SK-N-SH treated with all-trans-retinoic acid at 6 μM for 48 hours (cell line): ENCODE measurements at regions not wholly inside any gene's neighbourhood (a gene's known extent, or its start where the extent isn't known, plus 50 kb on each side); places are given as distances from the start of the nearest gene placed in this dataset.

Source experiments
- ATAC-seq: fragments of 200-7000 bp; cut with Tn5 transposase; 3 replicates; pipeline ENCODE4 v1.9.1; 2020; ENCODE audit warnings: mild to moderate bottlenecking, moderate library complexity
- ARNTL ChIP-seq: fragments of 450-650 bp; formaldehyde crosslinking; IDR thresholded peaks from 2 replicates; pipeline ENCODE4 v1.5.0; 2020; ENCODE audit warnings: low read depth, mild to moderate bottlenecking, moderate library complexity, borderline replicate concordance
- BACH2 ChIP-seq: fragments of 250-450 bp; sonication (Bioruptor Pico); IDR thresholded peaks from 2 replicates; pipeline ENCODE4 v1.9.0; 2021; ENCODE audit warnings: mild to moderate bottlenecking, borderline replicate concordance
- CSDC2 ChIP-seq: fragments of 250-450 bp; sonication (Bioruptor Pico); IDR thresholded peaks from 2 replicates; pipeline ENCODE4 v1.5.0; 2020; ENCODE audit warnings: mild to moderate bottlenecking, moderate library complexity
- CSRNP3 ChIP-seq: fragments of 250-450 bp; sonication (Bioruptor Pico); IDR thresholded peaks from 2 replicates; pipeline ENCODE4 v1.5.1; 2021; ENCODE audit warnings: mild to moderate bottlenecking, moderate library complexity
- ESRRG ChIP-seq: fragments of 250-450 bp; sonication (Bioruptor Pico); IDR thresholded peaks from 2 replicates; pipeline ENCODE4 v1.6.1; 2021; ENCODE audit warnings: mild to moderate bottlenecking
- ISL1 ChIP-seq: fragments of 250-450 bp; sonication (Bioruptor Pico); IDR thresholded peaks from 2 replicates; pipeline ENCODE4 v2.1.2; 2022; ENCODE audit warnings: mild to moderate bottlenecking, moderate library complexity
- OSR1 ChIP-seq: fragments of 250-450 bp; sonication (Bioruptor Pico); IDR thresholded peaks from 2 replicates; pipeline ENCODE4 v1.8.0; 2022; ENCODE audit warnings: moderate library complexity, mild to moderate bottlenecking, inconsistent platforms
- PATZ1 ChIP-seq: fragments of 250-450 bp; sonication (Bioruptor Pico); IDR thresholded peaks from 2 replicates; pipeline ENCODE4 v1.8.0; 2020; ENCODE audit warnings: mild to moderate bottlenecking, moderate library complexity, borderline replicate concordance
- POU6F1 ChIP-seq: fragments of 250-450 bp; sonication (Bioruptor Pico); IDR thresholded peaks from 2 replicates; pipeline ENCODE4 v1.8.0; 2021; ENCODE audit warnings: low read depth, mild to moderate bottlenecking, moderate library complexity, borderline replicate concordance
- PPARA ChIP-seq: fragments of 250-450 bp; sonication (Bioruptor Pico); IDR thresholded peaks from 2 replicates; pipeline ENCODE4 v1.5.0; 2020; ENCODE audit warnings: mild to moderate bottlenecking, borderline replicate concordance
- RARB ChIP-seq: fragments of 250-450 bp; sonication (Bioruptor Pico); IDR thresholded peaks from 2 replicates; pipeline ENCODE4 v1.8.0; 2021; ENCODE audit warnings: mild to moderate bottlenecking, moderate library complexity
- SNAI2 ChIP-seq: fragments of 250-450 bp; sonication (Bioruptor Pico); IDR thresholded peaks from 2 replicates; pipeline ENCODE4 v1.5.0; 2020; ENCODE audit warnings: mild to moderate bottlenecking, moderate library complexity
- TCF4 ChIP-seq: fragments of 250-450 bp; sonication (Bioruptor Pico); IDR thresholded peaks from 2 replicates; pipeline ENCODE4 v1.8.0; 2021; ENCODE audit warnings: mild to moderate bottlenecking, moderate library complexity, borderline replicate concordance
- ZC3H10 ChIP-seq: fragments of 250-450 bp; sonication (Bioruptor Pico); IDR thresholded peaks from 2 replicates; pipeline ENCODE4 v1.5.1; 2021; ENCODE audit warnings: mild to moderate bottlenecking, moderate library complexity
- ZFP3 ChIP-seq: fragments of 250-450 bp; sonication (Bioruptor Pico); IDR thresholded peaks from 2 replicates; pipeline ENCODE4 v1.5.0; 2020; ENCODE audit warnings: mild to moderate bottlenecking, moderate library complexity
- ZFP30 ChIP-seq: fragments of 450-650 bp; formaldehyde crosslinking; IDR thresholded peaks from 2 replicates; pipeline ENCODE4 v1.5.0; 2022; ENCODE audit warnings: mild to moderate bottlenecking, moderate library complexity
- ZNF565 ChIP-seq: fragments of 450-650 bp; formaldehyde crosslinking; conservative IDR thresholded peaks from 2 replicates; pipeline ENCODE4 v1.5.0; 2020; ENCODE audit warnings: low read depth, mild to moderate bottlenecking, moderate library complexity
- ZNF70 ChIP-seq: fragments of 450-650 bp; formaldehyde crosslinking; IDR thresholded peaks from 2 replicates; pipeline ENCODE4 v1.5.0; 2020; ENCODE audit warnings: mild to moderate bottlenecking, moderate library complexity
- ZNF8 ChIP-seq: fragments of 450-650 bp; formaldehyde crosslinking; IDR thresholded peaks from 2 replicates; pipeline ENCODE4 v1.5.0; 2020; ENCODE audit warnings: mild to moderate bottlenecking, moderate library complexity
- TF ChIP-seq, protein P1 (sequence below): fragments of 250-450 bp; sonication (Bioruptor Pico); IDR thresholded peaks from 2 replicates; pipeline ENCODE4 v1.5.1; 2020; ENCODE audit warnings: low read depth, mild to moderate bottlenecking, moderate library complexity
- TF ChIP-seq, protein P2 (sequence below): fragments of 250-450 bp; sonication (Bioruptor Pico); IDR thresholded peaks from 2 replicates; pipeline ENCODE4 v1.5.0; 2020; ENCODE audit warnings: mild to moderate bottlenecking, moderate library complexity

GRCh38 chr9:99515895-99516656, 294.0 kb downstream of the SEC61B start:
- TF ChIP-seq ZNF565 (no peak), ESRRG (CRISPR knock-in tag) (no peak), CSDC2 (CRISPR knock-in tag) (no peak), SNAI2 (CRISPR knock-in tag) (no peak), RARB (CRISPR knock-in tag) (no peak), ZNF8 (CRISPR knock-in tag) (no peak), POU6F1 (CRISPR knock-in tag) (no peak), TCF4 (no peak), ISL1 (no peak), CSRNP3 (CRISPR knock-in tag) (no peak), ZNF70 (CRISPR knock-in tag) (no peak), BACH2 (no peak), ZFP3 (no peak), OSR1 (CRISPR knock-in tag) (no peak), ZC3H10 (no peak), ARNTL (CRISPR knock-in tag) (no peak)
- TF ChIP-seq, protein P1, sequence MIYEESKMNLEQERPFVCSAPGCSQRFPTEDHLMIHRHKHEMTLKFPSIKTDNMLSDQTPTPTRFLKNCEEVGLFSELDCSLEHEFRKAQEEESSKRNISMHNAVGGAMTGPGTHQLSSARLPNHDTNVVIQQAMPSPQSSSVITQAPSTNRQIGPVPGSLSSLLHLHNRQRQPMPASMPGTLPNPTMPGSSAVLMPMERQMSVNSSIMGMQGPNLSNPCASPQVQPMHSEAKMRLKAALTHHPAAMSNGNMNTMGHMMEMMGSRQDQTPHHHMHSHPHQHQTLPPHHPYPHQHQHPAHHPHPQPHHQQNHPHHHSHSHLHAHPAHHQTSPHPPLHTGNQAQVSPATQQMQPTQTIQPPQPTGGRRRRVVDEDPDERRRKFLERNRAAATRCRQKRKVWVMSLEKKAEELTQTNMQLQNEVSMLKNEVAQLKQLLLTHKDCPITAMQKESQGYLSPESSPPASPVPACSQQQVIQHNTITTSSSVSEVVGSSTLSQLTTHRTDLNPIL (CRISPR knock-in tag) = no peak
- no peak for ATAC-seq

DNA sequence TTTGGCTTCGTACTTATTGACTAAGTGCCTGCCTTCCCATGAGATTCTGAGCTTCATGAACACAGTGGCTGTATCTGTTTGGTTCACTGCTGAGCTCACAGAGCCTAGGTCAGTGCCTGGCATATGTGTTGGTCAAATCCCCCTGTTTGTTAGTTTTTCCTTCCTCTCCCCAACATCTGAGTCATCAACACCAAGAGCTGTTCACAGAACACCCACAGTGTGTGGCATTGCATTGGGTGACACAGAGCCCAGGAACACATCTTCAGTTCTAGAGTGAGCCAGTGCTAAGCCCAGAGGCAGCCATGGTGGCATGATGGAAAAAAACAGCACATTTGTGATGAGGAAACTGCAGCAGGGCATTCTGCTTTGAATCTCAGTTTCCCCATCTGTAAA, 294.6 kb downstream of the SEC61B start:
- ATAC-seq = no peak
- TF ChIP-seq CSDC2 (CRISPR knock-in tag) (no peak), RARB (CRISPR knock-in tag) (no peak), SNAI2 (CRISPR knock-in tag) (no peak), ARNTL (CRISPR knock-in tag) (no peak), TCF4 (no peak), ZC3H10 (no peak), PPARA (CRISPR knock-in tag) (no peak), PATZ1 (CRISPR knock-in tag) (no peak), ESRRG (CRISPR knock-in tag) (no peak), POU6F1 (CRISPR knock-in tag) (no peak), ZNF70 (CRISPR knock-in tag) (no peak), ZNF8 (CRISPR knock-in tag) (no peak), CSRNP3 (CRISPR knock-in tag) (no peak), OSR1 (CRISPR knock-in tag) (no peak), ZFP30 (no peak), BACH2 (no peak)
- TF ChIP-seq, protein P2, sequence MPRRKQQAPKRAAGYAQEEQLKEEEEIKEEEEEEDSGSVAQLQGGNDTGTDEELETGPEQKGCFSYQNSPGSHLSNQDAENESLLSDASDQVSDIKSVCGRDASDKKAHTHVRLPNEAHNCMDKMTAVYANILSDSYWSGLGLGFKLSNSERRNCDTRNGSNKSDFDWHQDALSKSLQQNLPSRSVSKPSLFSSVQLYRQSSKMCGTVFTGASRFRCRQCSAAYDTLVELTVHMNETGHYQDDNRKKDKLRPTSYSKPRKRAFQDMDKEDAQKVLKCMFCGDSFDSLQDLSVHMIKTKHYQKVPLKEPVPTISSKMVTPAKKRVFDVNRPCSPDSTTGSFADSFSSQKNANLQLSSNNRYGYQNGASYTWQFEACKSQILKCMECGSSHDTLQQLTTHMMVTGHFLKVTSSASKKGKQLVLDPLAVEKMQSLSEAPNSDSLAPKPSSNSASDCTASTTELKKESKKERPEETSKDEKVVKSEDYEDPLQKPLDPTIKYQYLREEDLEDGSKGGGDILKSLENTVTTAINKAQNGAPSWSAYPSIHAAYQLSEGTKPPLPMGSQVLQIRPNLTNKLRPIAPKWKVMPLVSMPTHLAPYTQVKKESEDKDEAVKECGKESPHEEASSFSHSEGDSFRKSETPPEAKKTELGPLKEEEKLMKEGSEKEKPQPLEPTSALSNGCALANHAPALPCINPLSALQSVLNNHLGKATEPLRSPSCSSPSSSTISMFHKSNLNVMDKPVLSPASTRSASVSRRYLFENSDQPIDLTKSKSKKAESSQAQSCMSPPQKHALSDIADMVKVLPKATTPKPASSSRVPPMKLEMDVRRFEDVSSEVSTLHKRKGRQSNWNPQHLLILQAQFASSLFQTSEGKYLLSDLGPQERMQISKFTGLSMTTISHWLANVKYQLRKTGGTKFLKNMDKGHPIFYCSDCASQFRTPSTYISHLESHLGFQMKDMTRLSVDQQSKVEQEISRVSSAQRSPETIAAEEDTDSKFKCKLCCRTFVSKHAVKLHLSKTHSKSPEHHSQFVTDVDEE (CRISPR knock-in tag) = no peak
